ENCODE measurements at regions not wholly inside any gene's neighbourhood (a gene's known extent, or its start where the extent isn't known, plus 50 kb on each side); places are given as distances from the start of the nearest gene placed in this dataset.

- POLR2A ChIA-PET (ENCODE audit: unreplicated experiment): no interaction called here
- BruUV-seq (replicated peaks): no TSS peak
These were observed 133.5 kb upstream of the GADL1 start for GRCh38 chr3:31027914-31028313.

GRCh38 chr3:31028766-31029165 lies 134.3 kb upstream of the GADL1 start:
- H3K27me3 ChIP-seq (ENCODE audit: insufficient read depth, low read depth): no peaks in the 10 kb centered on the region
- no peaks in the 10 kb centered on the region for H3F3A ChIP-seq (ENCODE audit: insufficient read depth, low read depth)
- ChIA-PET CTCF (no interaction called here), POLR2A (ENCODE audit: unreplicated experiment) (interaction anchor here (0.7 kb wide), 1 partner anchor 862 kb away, joined by 4 read pairs; no protein-coding TSS in a partner anchor)
- no peaks in the 10 kb centered on the region for H3K9me3 ChIP-seq (ENCODE audit: insufficient read depth, low read depth)
- no peak overlapping the region for H2AFZ ChIP-seq
- H3K4me2 ChIP-seq: no peak overlapping the region
- TF ChIP-seq EZH2 (IDR thresholded peaks at IDR 0.05; ENCODE audit: low read depth): no peak
- no peak for TF ChIP-seq CTCF (conservative IDR thresholded peaks at IDR 0.05)
- no peak overlapping the region for H3K4me3 ChIP-seq
- BruUV-seq (replicated peaks): no TSS peak
- no peaks in the 10 kb centered on the region for H3K79me2 ChIP-seq (ENCODE audit: low read depth)
- H4K20me1 ChIP-seq (ENCODE audit: insufficient read depth): no peaks in the 10 kb centered on the region
- no peak for DNase-seq
- H3K4me1 ChIP-seq (replicated peaks; ENCODE audit: insufficient read depth): no peaks in the 10 kb centered on the region
- intact Hi-C loops (cut with micrococcal nuclease; ENCODE audit: unreplicated experiment): loop anchor here (1.0 kb wide), 1 partner anchor 13 kb away; no protein-coding TSS in a partner anchor
- H3K36me3 ChIP-seq (ENCODE audit: low read depth): no peaks in the 10 kb centered on the region
- no peak overlapping the region for H3K27ac ChIP-seq
- no peaks in the 10 kb centered on the region for H3K9me2 ChIP-seq (ENCODE audit: insufficient read depth)

More at GRCh38 chr3:31027914-31028313, 133.5 kb upstream of the GADL1 start:
- DNase-seq: no peak
- TF ChIP-seq CTCF (conservative IDR thresholded peaks at IDR 0.05): no peak
- TF ChIP-seq EZH2 (IDR thresholded peaks at IDR 0.05; ENCODE audit: low read depth): no peak
- Histone ChIP-seq H3K27me3 (ENCODE audit: insufficient read depth, low read depth) (no peaks in the 10 kb centered on the region), H2AFZ (no peak overlapping the region), H3K9me3 (ENCODE audit: insufficient read depth, low read depth) (no peaks in the 10 kb centered on the region), H3K36me3 (ENCODE audit: low read depth) (no peaks in the 10 kb centered on the region), H3F3A (ENCODE audit: insufficient read depth, low read depth) (no peaks in the 10 kb centered on the region), H3K4me1 (replicated peaks; ENCODE audit: insufficient read depth) (no peaks in the 10 kb centered on the region), H3K9me2 (ENCODE audit: insufficient read depth) (no peaks in the 10 kb centered on the region), H3K27ac (no peak overlapping the region), H4K20me1 (ENCODE audit: insufficient read depth) (no peaks in the 10 kb centered on the region), H3K79me2 (ENCODE audit: low read depth) (no peaks in the 10 kb centered on the region), H3K4me2 (no peak overlapping the region), H3K4me3 (no peak overlapping the region)
- CTCF ChIA-PET: no interaction called here
- intact Hi-C loops (cut with micrococcal nuclease; ENCODE audit: unreplicated experiment): no loop called here

DNA sequence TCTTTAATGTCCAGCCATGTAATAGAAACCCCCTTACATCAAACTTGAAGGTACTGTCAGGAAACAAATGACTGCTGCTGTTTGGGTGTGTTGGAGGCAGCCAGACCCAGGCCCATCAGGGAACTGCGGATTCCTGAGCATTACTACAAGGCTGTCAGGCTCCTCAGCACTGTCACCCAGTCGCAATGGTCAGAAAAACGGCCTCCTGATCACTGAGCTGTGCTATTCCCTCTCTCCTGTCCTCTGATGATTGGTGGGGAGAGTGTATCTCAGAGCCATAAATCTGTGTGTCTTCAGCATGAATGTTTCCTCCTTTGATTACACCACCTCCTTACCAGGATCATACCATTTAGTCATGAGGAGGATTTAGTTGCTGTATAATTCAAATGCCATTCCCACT lies 135.2 kb upstream of the GADL1 start:
- intact Hi-C loops (cut with micrococcal nuclease; ENCODE audit: unreplicated experiment): loop anchor here (1.0 kb wide), 1 partner anchor 12 kb away; no protein-coding TSS in a partner anchor

More for the DNA sequence above, 135.2 kb upstream of the GADL1 start:
- Histone ChIP-seq H3K4me2 (no peak overlapping the region), H3K9me2 (ENCODE audit: insufficient read depth) (no peaks in the 10 kb centered on the region), H4K20me1 (ENCODE audit: insufficient read depth) (no peaks in the 10 kb centered on the region), H3K9me3 (ENCODE audit: insufficient read depth, low read depth) (no peaks in the 10 kb centered on the region), H3F3A (ENCODE audit: insufficient read depth, low read depth) (no peaks in the 10 kb centered on the region), H3K79me2 (ENCODE audit: low read depth) (no peaks in the 10 kb centered on the region), H3K4me3 (no peak overlapping the region), H3K36me3 (ENCODE audit: low read depth) (no peaks in the 10 kb centered on the region), H2AFZ (no peak overlapping the region), H3K4me1 (replicated peaks; ENCODE audit: insufficient read depth) (no peaks in the 10 kb centered on the region), H3K27ac (no peak overlapping the region), H3K27me3 (ENCODE audit: insufficient read depth, low read depth) (no peaks in the 10 kb centered on the region)
- no TSS peak for BruUV-seq (replicated peaks)
- no peak for DNase-seq
- TF ChIP-seq EZH2 (IDR thresholded peaks at IDR 0.05; ENCODE audit: low read depth) (no peak), CTCF (conservative IDR thresholded peaks at IDR 0.05) (no peak)
- CTCF ChIA-PET: no interaction called here
- POLR2A ChIA-PET (ENCODE audit: unreplicated experiment): no interaction called here
